ENCODE measurements at regions not wholly inside any gene's neighbourhood (a gene's known extent, or its start where the extent isn't known, plus 50 kb on each side); places are given as distances from the start of the nearest gene placed in this dataset.

GRCh38 chr7:22561895-22562593 is 62.1 kb upstream of the STEAP1B start:
- DNase-seq: no peak

DNA sequence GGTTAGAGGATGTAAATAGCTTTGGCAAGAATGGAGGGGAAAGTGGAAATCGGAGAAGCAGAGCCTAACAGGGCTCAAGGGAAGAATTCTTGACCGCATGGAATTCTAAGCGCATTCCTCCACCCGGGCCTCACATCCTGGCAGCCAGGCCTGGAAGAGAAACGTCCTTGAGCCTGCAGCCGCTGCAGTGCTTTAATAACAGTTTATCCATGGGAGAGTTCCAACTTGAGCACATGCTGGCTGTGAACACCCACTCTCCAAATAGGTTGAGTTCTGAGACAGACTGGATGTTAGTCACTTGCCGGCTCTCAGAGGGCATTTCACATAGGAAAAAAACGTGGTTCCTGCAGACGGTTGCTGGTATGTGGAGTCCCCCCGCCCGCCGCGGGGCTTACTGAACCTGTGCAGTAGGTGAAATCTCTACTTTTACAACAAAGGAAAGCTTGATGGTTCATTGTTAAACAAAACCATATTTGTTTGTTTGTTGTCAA is 61.4 kb upstream of the STEAP1B start:
- DNase-seq: no peak

DNA sequence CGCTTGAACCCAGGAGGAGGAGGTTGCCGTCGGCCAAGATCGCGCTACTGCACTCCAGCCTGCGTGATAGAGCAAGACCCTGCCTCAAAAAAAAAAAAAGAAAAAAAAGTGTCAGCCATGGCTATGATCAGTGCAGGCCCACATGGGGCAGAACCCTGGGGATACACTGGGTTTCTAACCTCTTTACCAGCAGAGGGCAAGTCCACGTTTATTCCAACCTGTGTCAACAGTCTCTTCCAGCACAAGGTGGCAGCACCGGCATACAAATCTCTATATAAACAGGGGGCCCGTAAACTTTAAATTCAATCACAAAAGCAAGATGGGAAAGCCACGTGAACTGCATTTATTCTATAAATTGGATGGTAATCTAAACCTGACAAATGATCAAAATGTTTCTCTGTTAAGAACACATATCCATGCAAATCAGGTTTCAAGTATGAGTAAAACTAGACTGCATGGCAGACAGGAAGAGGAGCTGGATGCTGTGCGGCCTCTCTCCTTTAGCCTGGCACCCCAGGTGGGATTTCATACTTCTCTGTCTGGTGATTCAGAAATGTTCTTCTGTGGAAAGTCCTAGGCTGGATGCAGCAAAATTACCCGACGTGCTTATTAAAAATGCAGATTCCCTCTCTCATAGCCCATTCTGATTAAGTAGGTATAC is 60.0 kb upstream of the STEAP1B start:
- DNase-seq: peak; percentile 77

DNA sequence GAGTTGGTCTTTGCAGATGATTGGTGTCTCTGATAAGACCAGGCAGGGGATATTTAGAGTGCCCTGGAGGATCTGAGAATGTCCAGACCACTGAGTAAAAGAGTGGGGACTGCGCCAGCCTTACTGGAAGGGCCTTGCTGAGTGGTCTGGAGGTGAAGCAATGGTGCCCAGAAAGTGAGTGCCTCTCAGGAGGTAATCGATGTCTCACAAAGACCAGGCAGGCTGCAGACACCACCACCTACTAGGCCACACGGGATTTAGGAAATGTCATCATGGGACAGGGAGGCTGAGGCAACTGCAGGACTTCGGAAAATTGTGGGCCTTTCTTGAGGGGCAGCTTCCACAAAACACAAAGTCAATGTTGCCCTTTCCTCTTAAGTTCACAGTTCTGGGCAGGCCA is 57.2 kb upstream of the STEAP1B start:
- DNase-seq: no peak

- DNase-seq: no peak
These were observed 55.5 kb upstream of the STEAP1B start for GRCh38 chr7:22555476-22555875.

DNA sequence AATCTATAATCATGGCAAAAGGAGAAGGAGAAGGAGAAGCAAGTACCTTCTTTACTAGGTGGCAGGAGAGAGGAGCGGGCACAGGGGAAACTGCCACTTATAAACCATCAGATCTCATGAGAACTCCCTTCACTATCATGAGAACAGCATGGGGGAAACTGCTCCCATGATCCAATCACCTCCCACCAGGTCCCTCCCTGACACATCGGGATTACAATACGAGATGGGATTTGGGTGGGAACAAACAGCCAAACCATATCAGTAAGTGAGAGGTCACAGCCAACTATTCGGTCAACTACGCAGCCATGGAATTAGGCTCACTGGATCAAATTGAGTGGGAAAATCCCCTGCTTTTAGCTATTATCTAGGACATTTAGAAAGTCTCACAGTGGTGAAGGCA is 54.2 kb upstream of the STEAP1B start:
- DNase-seq: no peak

DNA sequence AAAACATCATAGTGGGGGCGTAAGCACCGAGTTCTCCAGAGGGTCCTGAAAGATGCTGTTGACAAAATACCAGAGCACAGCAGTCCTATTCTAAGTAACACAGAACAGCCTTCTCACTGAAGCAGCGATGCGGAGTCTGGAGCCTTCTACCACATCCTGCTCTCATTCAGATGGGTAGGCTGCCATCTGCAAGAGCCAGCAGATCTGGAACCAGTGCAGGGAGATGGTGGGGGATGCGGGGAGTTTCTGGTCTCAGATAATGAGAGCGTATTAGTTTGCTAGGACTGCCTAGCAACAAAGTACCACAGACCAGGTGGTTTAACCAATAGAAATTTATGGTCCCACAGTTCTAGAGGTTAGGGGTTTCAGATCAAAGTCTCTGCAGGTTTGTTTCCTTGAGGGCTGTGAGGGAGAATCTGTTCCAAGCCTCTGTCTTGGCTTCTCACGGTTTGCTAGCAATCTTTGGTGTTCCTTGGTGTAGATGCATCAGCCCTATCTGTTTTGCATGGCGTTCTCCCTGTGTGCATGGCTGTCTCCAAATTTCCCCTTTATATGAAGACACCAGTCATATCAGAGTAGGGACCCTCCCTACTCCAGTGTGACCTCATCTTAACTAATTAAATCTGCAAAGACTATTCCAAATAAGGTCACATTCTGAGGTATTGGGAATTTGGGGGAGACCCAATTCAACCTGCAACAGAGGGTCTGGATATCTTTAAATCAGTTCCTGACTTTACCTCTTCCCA is 52.0 kb upstream of the STEAP1B start:
- DNase-seq: no peak

DNA sequence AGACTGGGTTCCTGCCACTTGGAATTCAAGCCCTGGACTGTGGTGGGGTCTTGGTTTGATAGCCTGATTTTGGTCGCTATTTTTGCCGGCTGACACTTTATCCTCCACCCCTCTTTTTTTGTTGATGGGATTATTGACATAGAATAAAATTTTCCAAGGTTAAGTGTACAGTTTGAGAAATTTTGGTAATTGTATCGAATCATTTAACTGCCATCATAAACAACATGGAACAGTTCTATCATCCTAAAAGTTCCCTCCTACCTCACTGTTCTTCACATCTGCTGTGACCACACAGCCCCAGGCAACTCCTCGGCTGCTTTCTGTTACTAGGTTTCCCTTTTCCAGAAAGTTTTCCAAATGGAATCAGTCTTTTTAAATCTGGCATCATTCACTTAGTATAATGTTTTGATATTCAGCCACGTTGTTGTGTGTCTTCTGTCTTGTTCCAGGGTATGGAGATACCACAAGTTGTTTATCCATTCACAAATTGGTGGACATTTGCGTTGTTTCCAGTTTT is 50.6 kb upstream of the STEAP1B start:
- no peak for DNase-seq

DNA sequence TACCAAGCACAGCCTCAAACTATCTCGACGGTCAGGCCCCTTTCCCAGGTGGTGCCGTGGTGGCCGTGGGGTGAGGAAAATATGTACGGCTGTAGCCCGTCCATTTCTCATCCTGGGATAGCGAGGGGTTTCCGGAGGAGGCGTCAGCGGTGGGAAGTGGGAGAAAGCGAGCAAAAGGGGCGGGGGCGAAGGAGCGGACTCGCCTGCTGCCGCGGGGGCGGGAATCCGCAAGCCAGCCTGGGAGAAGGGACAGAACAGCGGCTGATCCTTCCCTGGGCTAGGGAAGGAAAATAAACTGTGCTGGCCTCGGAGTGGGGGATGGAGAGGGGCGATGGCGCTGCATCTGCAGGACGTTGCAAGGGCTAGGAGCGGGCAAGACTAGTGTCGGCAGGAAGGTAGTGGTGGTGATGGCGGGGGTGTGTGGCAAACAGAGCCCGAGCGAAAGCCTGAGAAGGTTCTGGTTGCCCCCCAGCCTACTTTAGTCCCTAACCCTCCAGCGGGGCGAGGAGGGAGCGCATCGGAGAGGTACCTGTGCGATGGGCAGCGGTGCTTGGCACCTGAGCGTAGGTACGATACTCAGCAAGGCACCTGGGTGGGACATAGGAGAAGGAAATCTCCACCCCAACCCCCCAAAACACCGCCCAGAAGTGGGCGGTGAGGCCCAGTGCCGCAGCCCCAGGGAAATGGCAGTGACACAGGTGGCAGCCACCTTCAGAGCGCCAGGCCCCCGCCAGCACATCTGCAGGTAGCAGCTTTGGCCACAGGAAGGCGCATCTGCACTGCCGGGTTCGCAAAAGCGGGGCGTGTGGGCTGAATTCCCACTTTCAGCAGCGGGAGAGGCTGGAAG is 49.9 kb upstream of the STEAP1B start:
- DNase-seq: peak; percentile 48
